AG04449 (cell line): ENCODE measurements at regions not wholly inside any gene's neighbourhood (a gene's known extent, or its start where the extent isn't known, plus 50 kb on each side); places are given as distances from the start of the nearest gene placed in this dataset.

Experiments used
- CTCF ChIA-PET: fragments of 350-600 bp; formaldehyde crosslinking; extraction: SDS; loops from one replicate; lab custom pipeline; 2021; ENCODE audit warnings: antibody characterized with exemption; lab: Yijun Ruan, JAX
- POLR2A ChIA-PET: fragments of 400-600, 350-600 bp; formaldehyde crosslinking; extraction: SDS; loops from one replicate; lab custom pipeline; 2020; ENCODE audit warnings: antibody characterized with exemption, inconsistent platforms; lab: Yijun Ruan, JAX
- DNase-seq: peaks from one replicate; pipeline ENCODE4 v3.0.0-alpha.2; 2010; ENCODE audit warnings: low read depth, low spot score
- H3K4me3 ChIP-seq: 2 replicates; pipeline ENCODE4 v1.5.1; 2011; ENCODE audit warnings: low read depth, mild to moderate bottlenecking, control low read depth, low read length
- TF ChIP-seq, protein P1 (sequence below): IDR thresholded peaks from one replicate; pipeline ENCODE4 v1.5.1; 2011; ENCODE audit warnings: mild to moderate bottlenecking, moderate library complexity, low read length, control low read depth, inconsistent platforms; ENCODE audit not compliant: insufficient read depth; ENCODE audit errors: missing control alignments

DNA sequence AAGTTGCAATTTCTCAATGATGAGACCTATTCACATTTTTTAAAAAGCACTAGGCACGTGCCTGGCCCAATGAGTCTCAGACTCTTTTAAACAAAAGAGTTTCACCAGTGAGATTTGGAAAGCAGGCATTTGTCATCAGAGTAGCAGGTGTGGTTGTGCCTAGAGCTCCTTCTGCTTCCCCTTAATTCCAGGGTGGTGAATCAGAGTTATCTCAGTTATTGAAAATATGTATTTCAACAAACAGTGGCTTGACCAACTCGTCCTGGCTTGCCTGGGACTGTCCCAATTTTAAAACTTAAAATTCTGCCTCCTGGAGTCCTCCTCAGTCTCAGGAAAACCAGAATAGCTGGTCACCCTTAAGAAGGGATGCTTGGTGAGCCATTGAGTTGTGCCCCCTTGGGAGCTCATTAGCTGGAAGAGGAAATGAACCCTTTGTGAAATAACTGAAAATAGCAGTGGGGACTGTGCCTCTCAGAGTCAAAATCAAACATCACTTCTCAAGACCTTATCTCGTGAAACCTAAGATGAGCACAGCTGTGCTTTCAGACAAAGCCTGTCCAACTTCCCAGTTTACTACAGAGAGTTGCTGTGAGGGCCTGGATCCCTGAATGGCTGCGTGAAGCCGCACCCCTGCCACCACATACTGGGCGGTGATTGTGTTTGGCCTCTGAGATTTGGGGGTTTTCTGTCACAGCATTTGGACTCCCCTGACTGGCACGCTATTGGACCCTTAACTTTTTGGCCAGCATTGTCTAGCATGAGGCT lies 116.3 kb downstream of the ANKRD60 start:
- no peak overlapping the region for H3K4me3 ChIP-seq
- ChIA-PET POLR2A (no interaction called here), CTCF (interaction anchor here (0.6 to 1.9 kb wide), 3 partner anchors 7 to 461 kb away, joined by 3 to 7 read pairs (median 6); no protein-coding TSS in a partner anchor)
- DNase-seq: no peak
- TF ChIP-seq, protein P1, sequence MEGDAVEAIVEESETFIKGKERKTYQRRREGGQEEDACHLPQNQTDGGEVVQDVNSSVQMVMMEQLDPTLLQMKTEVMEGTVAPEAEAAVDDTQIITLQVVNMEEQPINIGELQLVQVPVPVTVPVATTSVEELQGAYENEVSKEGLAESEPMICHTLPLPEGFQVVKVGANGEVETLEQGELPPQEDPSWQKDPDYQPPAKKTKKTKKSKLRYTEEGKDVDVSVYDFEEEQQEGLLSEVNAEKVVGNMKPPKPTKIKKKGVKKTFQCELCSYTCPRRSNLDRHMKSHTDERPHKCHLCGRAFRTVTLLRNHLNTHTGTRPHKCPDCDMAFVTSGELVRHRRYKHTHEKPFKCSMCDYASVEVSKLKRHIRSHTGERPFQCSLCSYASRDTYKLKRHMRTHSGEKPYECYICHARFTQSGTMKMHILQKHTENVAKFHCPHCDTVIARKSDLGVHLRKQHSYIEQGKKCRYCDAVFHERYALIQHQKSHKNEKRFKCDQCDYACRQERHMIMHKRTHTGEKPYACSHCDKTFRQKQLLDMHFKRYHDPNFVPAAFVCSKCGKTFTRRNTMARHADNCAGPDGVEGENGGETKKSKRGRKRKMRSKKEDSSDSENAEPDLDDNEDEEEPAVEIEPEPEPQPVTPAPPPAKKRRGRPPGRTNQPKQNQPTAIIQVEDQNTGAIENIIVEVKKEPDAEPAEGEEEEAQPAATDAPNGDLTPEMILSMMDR: no peak

DNA sequence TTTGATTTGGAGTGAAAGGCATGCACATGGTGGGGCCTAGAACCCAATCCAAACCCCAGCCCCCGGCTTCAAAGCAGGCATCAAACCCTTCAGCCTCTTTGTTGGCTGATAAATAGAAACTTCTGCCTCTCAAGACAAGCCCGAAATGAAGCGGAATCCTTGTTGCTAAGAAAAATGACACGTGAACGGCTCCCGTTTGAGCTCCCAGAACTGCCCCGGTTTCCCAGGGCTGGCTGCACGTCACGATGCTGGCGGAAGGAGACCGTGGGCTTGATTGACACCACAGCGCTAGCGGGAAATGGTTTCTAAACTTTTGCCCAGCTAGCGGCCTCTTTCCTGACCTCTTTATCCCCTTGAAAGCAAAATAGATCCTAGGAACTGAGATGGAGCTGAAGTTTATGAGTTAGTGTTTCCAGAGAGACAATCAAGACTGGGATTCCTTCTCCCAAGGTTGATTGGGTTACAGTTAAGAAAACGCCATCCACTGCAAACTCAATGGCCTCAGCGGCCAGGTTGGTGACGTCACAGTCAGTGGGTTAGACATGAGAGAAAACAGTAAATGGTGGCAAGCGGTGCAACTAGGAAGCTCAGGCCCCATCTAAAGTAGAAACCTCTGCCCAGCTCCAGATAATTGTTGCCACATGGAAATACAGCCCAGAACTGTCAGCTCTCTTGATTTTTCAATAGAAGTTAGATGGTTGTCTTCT lies 117.0 kb downstream of the ANKRD60 start:
- no peak for DNase-seq
- TF ChIP-seq, protein P1: no peak
- CTCF ChIA-PET: interaction anchor here (0.6 to 1.9 kb wide), 3 partner anchors 8 to 460 kb away, joined by 3 to 7 read pairs (median 6); no protein-coding TSS in a partner anchor
- POLR2A ChIA-PET: no interaction called here
- H3K4me3 ChIP-seq: no peak overlapping the region

DNA sequence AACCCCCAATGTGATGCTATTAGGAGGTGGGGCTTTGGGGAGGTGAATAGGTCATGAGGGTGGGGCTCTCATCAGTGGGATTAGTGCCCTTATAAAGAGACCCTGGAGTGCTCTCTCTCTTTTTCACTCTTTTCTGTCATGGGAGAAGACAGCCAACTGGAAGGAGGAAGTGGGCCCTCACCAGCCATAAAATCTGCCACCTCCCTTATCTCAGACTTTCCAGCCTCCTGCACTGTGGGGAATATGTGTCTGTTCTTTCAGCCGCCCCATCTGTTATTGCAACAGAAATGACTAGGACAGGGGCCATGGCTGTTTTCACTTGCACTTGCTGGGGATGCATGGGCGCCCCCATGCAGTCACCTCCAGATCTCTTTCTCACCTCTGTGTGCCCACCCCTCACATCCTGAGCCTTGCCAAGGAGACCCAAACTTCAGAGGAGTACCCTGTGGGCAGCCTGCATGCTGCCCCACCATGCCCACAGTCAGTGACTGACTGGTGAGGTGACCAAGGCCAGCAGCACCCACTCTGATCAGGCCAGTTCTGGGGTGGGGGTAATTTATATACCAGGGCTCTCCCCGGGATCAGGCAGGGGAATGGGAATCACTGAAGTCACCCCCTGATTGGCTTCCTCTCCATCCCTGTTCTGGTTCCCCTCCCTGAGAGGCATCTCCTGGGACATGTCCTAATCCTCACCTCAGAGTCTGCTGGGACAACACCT lies 118.4 kb downstream of the ANKRD60 start:
- TF ChIP-seq, protein P1: no peak
- ChIA-PET POLR2A (no interaction called here), CTCF (no interaction called here)
- H3K4me3 ChIP-seq: no peak overlapping the region
- DNase-seq: no peak

DNA sequence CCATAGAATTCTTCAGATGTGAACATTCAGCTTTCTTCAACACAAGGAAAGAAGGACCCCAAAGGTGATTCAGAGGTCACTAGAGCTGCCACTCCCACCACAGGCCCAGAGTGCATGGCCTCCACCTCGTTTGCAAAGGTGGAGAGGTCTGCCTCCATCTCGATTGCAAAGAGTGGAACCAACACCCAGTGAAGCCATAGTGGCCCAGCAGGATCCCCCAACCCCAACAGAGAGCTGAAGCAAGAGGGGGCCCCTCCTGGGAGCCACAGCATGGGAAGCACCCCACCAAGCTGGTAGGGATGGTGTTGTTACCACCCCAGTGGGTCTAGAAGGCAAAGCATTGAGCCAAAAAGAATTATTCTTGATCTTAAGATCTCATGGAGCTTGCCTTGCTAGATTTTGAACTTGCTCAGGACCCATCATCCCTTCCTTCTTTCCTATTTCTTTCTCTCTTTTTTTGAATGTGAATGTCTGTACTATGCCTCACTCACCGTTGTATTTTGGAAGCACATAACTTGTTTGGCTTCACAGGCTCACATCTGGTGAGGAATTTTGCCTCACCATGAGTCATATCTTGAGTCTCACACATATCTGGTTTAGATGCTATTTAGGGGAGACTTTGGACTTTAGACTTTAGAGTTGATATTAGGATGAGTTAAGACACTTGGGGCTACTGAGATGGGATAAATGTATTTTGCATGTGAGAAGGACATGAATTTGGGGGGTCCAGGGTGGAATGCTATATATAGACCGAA lies 119.2 kb downstream of the ANKRD60 start:
- CTCF ChIA-PET: no interaction called here
- H3K4me3 ChIP-seq: no peak overlapping the region
- DNase-seq: no peak
- TF ChIP-seq, protein P1: no peak
- POLR2A ChIA-PET: no interaction called here

DNA sequence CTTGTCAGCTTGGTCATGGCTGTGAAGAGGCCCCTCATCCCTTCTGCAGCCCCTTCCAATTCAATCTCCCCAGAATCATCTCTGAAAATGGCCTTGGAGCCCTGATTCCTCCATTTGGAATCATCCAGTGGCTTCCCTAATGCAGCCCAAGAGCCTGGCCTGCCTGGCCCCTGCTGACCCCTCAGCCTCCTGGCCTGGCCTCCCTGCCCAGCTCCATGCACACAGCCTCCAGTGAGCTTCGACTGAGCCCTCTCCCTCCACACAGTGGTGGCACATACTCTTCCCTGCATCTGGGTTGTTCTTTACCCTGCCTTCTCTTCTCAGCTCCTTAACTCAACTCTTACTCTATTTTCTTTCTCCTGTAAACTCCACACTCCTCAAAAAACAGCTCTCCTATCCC lies 120.9 kb downstream of the ANKRD60 start:
- TF ChIP-seq, protein P1: no peak
- no peak for DNase-seq
- no peak overlapping the region for H3K4me3 ChIP-seq
- CTCF ChIA-PET: interaction anchor here (0.9 to 1.3 kb wide), 2 partner anchors 9 to 511 kb away, joined by 3 read pairs; no protein-coding TSS in a partner anchor
- POLR2A ChIA-PET: no interaction called here
